Right lobe of liver (tissue), 6 donors: ENCODE measurements at regions not wholly inside any gene's neighbourhood (a gene's known extent, or its start where the extent isn't known, plus 50 kb on each side); places are given as distances from the start of the nearest gene placed in this dataset.
A peak's percentile ranks its signal among the peaks of the same experiment; 100 is the strongest.
"Not testable (repeated sequence)": the region's sequence is repeated elsewhere in the genome, so short reads cannot be mapped to it uniquely, and the experiment has no call there.

Experiments used
- ATAC-seq, 4 donors: fragments of 200-7000 bp; cut with Tn5 transposase; one replicate each; pipeline ENCODE4 v1.9.1; 2020; ENCODE audit warnings: mild to moderate bottlenecking in 4 of 4, moderate library complexity in 4 of 4
- DNase-seq, 3 donors: peaks; one replicate each; pipeline ENCODE4 v3.0.0-alpha.2; 2020
- H3K27ac ChIP-seq, 3 donors: fragments of 200-600 bp; one replicate each; pipeline ENCODE4 v1.8.0; 2022
- H3K27me3 ChIP-seq, 2 donors: fragments of 200-600 bp; one replicate each; pipeline ENCODE4 v1.8.0; 2022
- H3K36me3 ChIP-seq, 4 donors: fragments of 200-600 bp; sonication (generic) in 1 of 4; one replicate each; pipeline versions ENCODE4 v1.5.1 to v1.8.0; 2017 to 2022; ENCODE audit warnings: control low read depth in 1 of 4
- H3K4me1 ChIP-seq, 4 donors: fragments of 200-600 bp; sonication (generic) in 1 of 4; one replicate each; pipeline versions ENCODE4 v1.5.1 to v1.8.0; 2017 to 2022; ENCODE audit warnings: control low read depth in 1 of 4
- H3K4me3 ChIP-seq, 3 donors: fragments of 200-600 bp; one replicate each; pipeline ENCODE4 v1.8.0; 2022
- H3K9me3 ChIP-seq, 4 donors: fragments of 200-600 bp; sonication (generic) in 1 of 4; one replicate each; pipeline versions ENCODE4 v1.5.1 to v1.8.0; 2017 to 2022; ENCODE audit warnings: control low read depth in 1 of 4
- CTCF ChIP-seq, 4 donors: fragments of 200-600 bp in 3 of 4; fragments of 450-650 bp in 1 of 4; IDR thresholded peaks; one replicate each; pipeline versions ENCODE4 v1.5.1 to v1.8.0; 2016 to 2022; ENCODE audit warnings: antibody characterized with exemption in 4 of 4, mild to moderate bottlenecking in 2 of 4
- POLR2A ChIP-seq: fragments of 450-650 bp; IDR thresholded peaks from one replicate; pipeline ENCODE4 v1.6.1; 2017; ENCODE audit warnings: antibody characterized with exemption, mild to moderate bottlenecking
- WGBS: methylation state at CpG from one replicate; pipeline ENCODE4 v1.1.6; 2018; ENCODE audit warnings: low coverage, low lambda C conversion rate; ENCODE audit not compliant: insufficient coverage; ENCODE audit errors: missing lambda C conversion rate; 5-methylcytosine and 5-hydroxymethylcytosine counted together
- intact Hi-C, 2 donors: fragments of 100-400 bp; cut with DNase I; formaldehyde crosslinking; loops; one replicate each; pipeline versions ENCODE4 v1.11.2 to v1.14.1; 2022
- donor health status: DM: no; HTN: yes; CAD: no.
- donor health status: DM: no; HTN: no; CAD: no.
- donor health status: DM: no; HTN: no; CAD: no.
- donor health status: DM: no; HTN: yes; CAD: no.
- donor health status: DM: no; HTN: yes; CAD: no.

- Histone ChIP-seq H3K27me3 (no peaks in the 10 kb centered on the region), H3K9me3 (no peaks in the 10 kb centered on the region), H3K4me3 (no peak overlapping the region), H3K36me3 (no peaks in the 10 kb centered on the region), H3K4me1 (no peaks in the 10 kb centered on the region), H3K27ac (no peak overlapping the region)
- TF ChIP-seq CTCF (IDR thresholded peaks at IDR 0.05) (no peak), POLR2A (no peak)
- no peak for ATAC-seq
- 100% methylated on average over 4 of the region's 5 CpGs for WGBS
- DNase-seq: no peak
- intact Hi-C loops: no loop called here
Observed at GRCh38 chr6:14887986-14888574, 357.8 kb upstream of the JARID2 start.

GRCh38 chr6:14888575-14889000 is 357.3 kb upstream of the JARID2 start:
- intact Hi-C loops: no loop called here
- Histone ChIP-seq H3K36me3 (no peaks in the 10 kb centered on the region), H3K4me3 (no peak overlapping the region), H3K27ac (no peak overlapping the region), H3K9me3 (no peaks in the 10 kb centered on the region), H3K4me1 (no peaks in the 10 kb centered on the region), H3K27me3 (no peaks in the 10 kb centered on the region)
- 74% methylated on average over 3 of the region's 4 CpGs for WGBS
- no peak for TF ChIP-seq POLR2A
- TF ChIP-seq CTCF (IDR thresholded peaks at IDR 0.05): no peak
- DNase-seq: no peak
- ATAC-seq: peak in 1 of 4 donors; percentile 47

GRCh38 chr6:14889188-14889587 is 356.7 kb upstream of the JARID2 start:
- H3K4me1 ChIP-seq: no peaks in the 10 kb centered on the region
- no peaks in the 10 kb centered on the region for H3K27me3 ChIP-seq
- ATAC-seq (peak; percentile 32 to 90 (median 62)), DNase-seq (no peak)
- H3K36me3 ChIP-seq: no peaks in the 10 kb centered on the region
- no peak overlapping the region for H3K27ac ChIP-seq
- H3K4me3 ChIP-seq: no peak overlapping the region
- intact Hi-C loops: no loop called here
- TF ChIP-seq POLR2A: no peak
- TF ChIP-seq CTCF (IDR thresholded peaks at IDR 0.05): no peak
- 32% methylated on average over 2 of the region's 2 CpGs for WGBS
- no peaks in the 10 kb centered on the region for H3K9me3 ChIP-seq

- Histone ChIP-seq H3K27me3 (no peaks in the 10 kb centered on the region), H3K4me3 (no peak overlapping the region), H3K27ac (no peak overlapping the region), H3K36me3 (no peaks in the 10 kb centered on the region), H3K9me3 (no peaks in the 10 kb centered on the region), H3K4me1 (no peaks in the 10 kb centered on the region)
- intact Hi-C loops: no loop called here
- 62% methylated on average over 14 of the region's 17 CpGs for WGBS
- ATAC-seq (peak in 3 of 4 donors; percentile 24 to 75 (median 72)), DNase-seq (no peak)
- TF ChIP-seq POLR2A (no peak), CTCF (IDR thresholded peaks at IDR 0.05) (no peak)
Observed at GRCh38 chr6:14889611-14890593, 356.0 kb upstream of the JARID2 start.

GRCh38 chr6:14891820-14892375 is 354.0 kb upstream of the JARID2 start:
- H3K27ac ChIP-seq, H3K4me1 ChIP-seq, H3K27me3 ChIP-seq, H3K9me3 ChIP-seq, H3K4me3 ChIP-seq, DNase-seq, H3K36me3 ChIP-seq, ATAC-seq, intact Hi-C loops: not testable (repeated sequence)
- WGBS: 79% methylated on average over 8 of the region's 9 CpGs
